SK-N-SH (cell line): ENCODE measurements at regions not wholly inside any gene's neighbourhood (a gene's known extent, or its start where the extent isn't known, plus 50 kb on each side); places are given as distances from the start of the nearest gene placed in this dataset.

Source experiments
- CTCF ChIA-PET: fragments of 300-600, 350-600 bp; formaldehyde crosslinking; extraction: SDS; loops from one replicate; lab custom pipeline; 2021; lab: Yijun Ruan, JAX
- POLR2A ChIA-PET: fragments of 350-600 bp; sonication (Branson Sonifier 250); formaldehyde crosslinking; extraction: SDS; loops from one replicate; lab custom pipeline; 2020; ENCODE audit warnings: antibody characterized with exemption, inconsistent platforms; lab: Yijun Ruan, JAX
- DNase-seq: peaks from one replicate; pipeline ENCODE4 v3.0.0; 2012
- H2AFZ ChIP-seq: fragments of 200-600 bp; sonication (generic); 2 replicates; pipeline ENCODE4 v1.8.1; 2016; ENCODE audit warnings: antibody characterized with exemption, mild to moderate bottlenecking, low read depth
- H3F3A ChIP-seq: fragments of 200-600 bp; sonication (generic); replicated peaks from 2 replicates; pipeline ENCODE3; 2016; ENCODE audit warnings: antibody characterized with exemption, mild to moderate bottlenecking; ENCODE audit not compliant: insufficient read depth
- H3K27ac ChIP-seq, 2 experiments: fragments of 200-500 bp in 1 of 2; fragments of 200-600 bp in 1 of 2; sonication (Bioruptor generic) in 1 of 2; sonication (generic), shearing (Covaris generic) in 1 of 2; 2 replicates each; pipeline versions ENCODE4 v1.5.1 to v1.6.1; 2014 to 2016; ENCODE audit warnings: low read depth in 2 of 2, inconsistent platforms in 1 of 2, low read length in 1 of 2, mild to moderate bottlenecking in 1 of 2, mixed read lengths in 1 of 2
- H3K27me3 ChIP-seq: fragments of 200-600 bp; sonication (generic), shearing (Covaris generic); 2 replicates; pipeline ENCODE4 v1.6.1; 2016; ENCODE audit warnings: mixed run types; ENCODE audit not compliant: insufficient read depth
- H3K36me3 ChIP-seq, 2 experiments: fragments of 200-500 bp in 1 of 2; fragments of 200-600 bp in 1 of 2; sonication (Bioruptor generic) in 1 of 2; sonication (generic) in 1 of 2; replicated peaks in 1 of 2; 2 replicates each; pipeline versions ENCODE3 to v1.5.1; 2014 to 2016; ENCODE audit warnings: low read length in 1 of 2, mild to moderate bottlenecking in 1 of 2; ENCODE audit not compliant: insufficient read depth in 2 of 2, control insufficient read depth in 1 of 2
- H3K4me1 ChIP-seq, 2 experiments: fragments of 200-500 bp in 1 of 2; fragments of 200-600 bp in 1 of 2; sonication (Bioruptor generic) in 1 of 2; sonication (generic), shearing (Covaris generic) in 1 of 2; 2 replicates each; pipeline versions ENCODE4 v1.5.1 to v1.6.1; 2014 to 2016; ENCODE audit warnings: low read depth in 1 of 2, low read length in 1 of 2, mixed run types in 1 of 2; ENCODE audit not compliant: insufficient read depth in 2 of 2, control insufficient read depth in 1 of 2
- H3K4me2 ChIP-seq: fragments of 200-600 bp; sonication (generic), shearing (Covaris generic); 2 replicates; pipeline ENCODE4 v1.6.1; 2017; ENCODE audit warnings: mixed run types
- H3K4me3 ChIP-seq, 2 experiments: fragments of 200-500 bp in 1 of 2; fragments of 200-600 bp in 1 of 2; sonication (Bioruptor generic) in 1 of 2; sonication (generic), shearing (Covaris generic) in 1 of 2; 2 replicates each; pipeline versions ENCODE4 v1.5.1 to v1.8.1; 2014 to 2016; ENCODE audit warnings: low read depth in 2 of 2, inconsistent platforms in 1 of 2, low read length in 1 of 2, mild to moderate bottlenecking in 1 of 2, mixed read lengths in 1 of 2, moderate library complexity in 1 of 2
- H3K79me2 ChIP-seq: fragments of 200-600 bp; sonication (generic); 2 replicates; pipeline ENCODE4 v1.8.1; 2017; ENCODE audit warnings: mild to moderate bottlenecking; ENCODE audit not compliant: insufficient read depth
- H3K9ac ChIP-seq: fragments of 200-600 bp; sonication (generic); 2 replicates; pipeline ENCODE4 v1.6.1; 2017; ENCODE audit warnings: mixed run types
- H3K9me2 ChIP-seq: fragments of 200-600 bp; sonication (generic); 2 replicates; pipeline ENCODE4 v1.6.1; 2017; ENCODE audit warnings: mixed run types
- H3K9me3 ChIP-seq: fragments of 200-600 bp; sonication (generic); 2 replicates; pipeline ENCODE4 v1.6.1; 2017; ENCODE audit warnings: mixed run types, mild to moderate bottlenecking, moderate library complexity
- H4K20me1 ChIP-seq: fragments of 200-600 bp; sonication (generic); 2 replicates; pipeline ENCODE4 v1.6.1; 2017; ENCODE audit warnings: mild to moderate bottlenecking, mixed run types; ENCODE audit not compliant: insufficient read depth
- CHD2 ChIP-seq: fragments of 150-350 bp; IDR thresholded peaks from 2 replicates; pipeline ENCODE4 v1.6.1; 2018; ENCODE audit warnings: low read length; ENCODE audit not compliant: partially characterized antibody
- ELF1 ChIP-seq: IDR thresholded peaks from 2 replicates; pipeline ENCODE4 v1.4.0; 2012
- EP300 ChIP-seq, 2 experiments: IDR thresholded peaks; 2 replicates each; pipeline versions ENCODE4 v1.4.0 to v1.6.1; 2012; ENCODE audit warnings: borderline replicate concordance in 1 of 2, low read depth in 1 of 2, low read length in 1 of 2
- EZH2phosphoT487 ChIP-seq: fragments of 200-600 bp; sonication (generic); IDR thresholded peaks from 2 replicates; pipeline ENCODE4 v1.6.1; 2017; ENCODE audit warnings: low read depth, mixed run types, mild to moderate bottlenecking, antibody characterized with exemption, moderate library complexity, borderline replicate concordance
- FOSL2 ChIP-seq: IDR thresholded peaks from 2 replicates; pipeline ENCODE4 v1.4.0; 2012; ENCODE audit warnings: low read depth, mild to moderate bottlenecking, moderate library complexity, borderline replicate concordance
- FOXJ3 ChIP-seq: sonication (generic); formaldehyde crosslinking; IDR thresholded peaks from 2 replicates; pipeline ENCODE4 v1.5.1; 2020; ENCODE audit warnings: mild to moderate bottlenecking, missing genetic modification reagents
- FOXM1 ChIP-seq: IDR thresholded peaks from 2 replicates; pipeline ENCODE4 v1.4.0; 2012; ENCODE audit warnings: low read depth, mild to moderate bottlenecking
- GABPA ChIP-seq: IDR thresholded peaks from 2 replicates; pipeline ENCODE4 v1.4.0; 2012; ENCODE audit warnings: low read depth, mild to moderate bottlenecking
- GATA2 ChIP-seq: sonication (generic); formaldehyde crosslinking; IDR thresholded peaks from 2 replicates; pipeline ENCODE4 v1.5.0; 2020; ENCODE audit warnings: mild to moderate bottlenecking, missing genetic modification reagents
- JUND ChIP-seq: IDR thresholded peaks from 2 replicates; pipeline ENCODE4 v1.4.0; 2012
- MEF2A ChIP-seq: IDR thresholded peaks from 2 replicates; pipeline ENCODE4 v1.4.0; 2012; ENCODE audit warnings: low read depth, borderline replicate concordance
- MXI1 ChIP-seq: IDR thresholded peaks from 2 replicates; pipeline ENCODE4 v1.6.1; 2012; ENCODE audit warnings: mild to moderate bottlenecking, low read depth, low read length, improper control_type of control experiment
- NRF1 ChIP-seq: IDR thresholded peaks from 2 replicates; pipeline ENCODE4 v1.6.1; 2012; ENCODE audit warnings: low read depth, mild to moderate bottlenecking, low read length
- POLR2AphosphoS5 ChIP-seq: IDR thresholded peaks from 2 replicates; pipeline ENCODE4 v1.6.1; 2012; ENCODE audit warnings: low read depth, low read length
- RAD21 ChIP-seq: IDR thresholded peaks from 2 replicates; pipeline ENCODE4 v1.6.1; 2012; ENCODE audit warnings: mild to moderate bottlenecking, low read length
- RCOR1 ChIP-seq: fragments of 150-350 bp; IDR thresholded peaks from 2 replicates; pipeline ENCODE4 v1.6.1; 2017; ENCODE audit warnings: antibody characterized with exemption, low read length
- RFX5 ChIP-seq: IDR thresholded peaks from 2 replicates; pipeline ENCODE4 v1.6.1; 2012; ENCODE audit warnings: mild to moderate bottlenecking, improper control_type of control experiment, low read length
- RXRA ChIP-seq: IDR thresholded peaks from 2 replicates; pipeline ENCODE4 v1.4.0; 2012; ENCODE audit warnings: low read depth, mild to moderate bottlenecking, borderline replicate concordance
- SIN3A ChIP-seq: IDR thresholded peaks from 2 replicates; pipeline ENCODE4 v1.6.1; 2012; ENCODE audit warnings: low read depth, mild to moderate bottlenecking, low read length, moderate library complexity, borderline replicate concordance
- SMC3 ChIP-seq: IDR thresholded peaks from 2 replicates; pipeline ENCODE4 v1.6.1; 2012; ENCODE audit warnings: low read depth, low read length, improper control_type of control experiment
- TCF12 ChIP-seq: IDR thresholded peaks from 2 replicates; pipeline ENCODE4 v1.4.0; 2012
- YY1 ChIP-seq: IDR thresholded peaks from 2 replicates; pipeline ENCODE4 v1.4.0; 2012; ENCODE audit warnings: low read depth, mild to moderate bottlenecking
- WGBS: methylation state at CpG from one replicate; pipeline ENCODE4 v1.1.6; 2017; ENCODE audit warnings: low lambda C conversion rate; 5-methylcytosine and 5-hydroxymethylcytosine counted together
- TF ChIP-seq, protein P1 (sequence below): IDR thresholded peaks from 2 replicates; pipeline ENCODE4 v1.4.0; 2012; ENCODE audit warnings: low read depth
- TF ChIP-seq, protein P2 (sequence below): IDR thresholded peaks from 2 replicates; pipeline ENCODE4 v1.4.0; 2012; ENCODE audit warnings: low read depth, borderline replicate concordance
- TF ChIP-seq, protein P3 (sequence below): fragments of 200-600 bp; sonication (generic); IDR thresholded peaks from 2 replicates; pipeline ENCODE4 v1.6.1; 2017; ENCODE audit warnings: antibody characterized with exemption, mild to moderate bottlenecking, moderate library complexity
- TF ChIP-seq, protein P4 (sequence below): IDR thresholded peaks from 2 replicates; pipeline ENCODE4 v1.4.0; 2012; ENCODE audit warnings: low read depth, borderline replicate concordance
- TF ChIP-seq, protein P5 (sequence below): fragments of 150-350 bp; IDR thresholded peaks from 2 replicates; pipeline ENCODE4 v1.6.1; 2017; ENCODE audit warnings: antibody characterized with exemption, low read length, low read depth, borderline replicate concordance

DNA sequence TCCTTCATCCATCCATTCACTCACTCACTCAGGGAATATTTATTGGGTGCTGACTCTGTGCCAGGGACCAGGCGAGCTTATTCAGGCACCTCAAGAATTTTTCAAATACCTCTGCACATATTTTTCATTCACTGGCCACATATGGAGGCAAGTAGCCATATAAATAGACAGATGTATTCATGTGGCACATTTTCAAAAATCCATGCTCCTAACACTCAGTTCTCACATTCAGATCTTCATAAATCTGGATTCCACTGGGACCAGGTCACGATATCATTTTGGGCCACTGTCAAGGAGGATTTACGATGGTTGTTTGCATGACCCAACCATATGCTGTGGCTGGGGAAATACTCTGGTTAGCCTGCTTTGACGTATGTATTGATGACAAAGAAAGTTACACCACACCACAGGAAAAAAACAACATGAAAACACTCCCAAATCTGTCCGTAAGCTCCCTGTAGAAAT lies 241.8 kb upstream of the LRTM1 start:
- Histone ChIP-seq H3K4me2 (no peak overlapping the region), H3K27me3 (no peaks in the 10 kb centered on the region), H3K27ac (peak overlapping the region; percentile 69 to 88; a peak in 3 of 4 replicates), H3K4me3 (no peak overlapping the region), H3K4me1 (peaks cover 0 to 16% of the 10 kb centered on the region in 2 experiments; a peak in 2 of 4 replicates), H3K9ac (peak overlapping the region; percentile 44; the same call in 1 of the 2 replicates), H3K9me2 (no peaks in the 10 kb centered on the region), H3F3A (peaks cover 19% of the 10 kb centered on the region), H2AFZ (no peak overlapping the region), H4K20me1 (no peaks in the 10 kb centered on the region), H3K79me2 (no peaks in the 10 kb centered on the region), H3K9me3 (no peaks in the 10 kb centered on the region), H3K36me3 (no peaks in the 10 kb centered on the region)
- ChIA-PET CTCF (interaction anchor here (0.6 to 7.7 kb wide), 3 partner anchors 11 to 1231 kb away, joined by 3 to 57 read pairs (median 4); no protein-coding TSS in a partner anchor), POLR2A (no interaction called here)
- WGBS = 10% methylated on average over 5 of the region's 5 CpGs
- no peak for DNase-seq
- TF ChIP-seq YY1 (peak; percentile 32; the same call in 1 of the 2 replicates), FOXM1 (peak; percentile 70; the same call in 1 of the 2 replicates), GABPA (no peak; the same call in 1 of the 2 replicates), SMC3 (no peak), CHD2 (no peak), RXRA (peak; percentile 97), MXI1 (no peak), ELF1 (no peak), RFX5 (no peak), POLR2AphosphoS5 (peak; percentile 54; the same call in 1 of the 2 replicates), NRF1 (no peak), FOXJ3 (no peak), TCF12 (peak; percentile 98), GATA2 (CRISPR knock-in tag) (no peak), RCOR1 (no peak), RAD21 (no peak), MEF2A (peak; percentile 98), SIN3A (peak; percentile 72; the same call in 1 of the 2 replicates), JUND (peak; percentile 85), EZH2phosphoT487 (no peak), EP300 (IDR thresholded peaks at IDR 0.05; ENCODE audit: borderline replicate concordance in 1 of 2, low read depth in 1 of 2, low read length in 1 of 2) (peak; percentile 17 to 91; a peak in 1 of 4 replicates), FOSL2 (peak; percentile 65; the same call in 1 of the 2 replicates)
- TF ChIP-seq, protein P1, sequence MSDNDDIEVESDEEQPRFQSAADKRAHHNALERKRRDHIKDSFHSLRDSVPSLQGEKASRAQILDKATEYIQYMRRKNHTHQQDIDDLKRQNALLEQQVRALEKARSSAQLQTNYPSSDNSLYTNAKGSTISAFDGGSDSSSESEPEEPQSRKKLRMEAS = peak; percentile 88
- TF ChIP-seq, protein P2, sequence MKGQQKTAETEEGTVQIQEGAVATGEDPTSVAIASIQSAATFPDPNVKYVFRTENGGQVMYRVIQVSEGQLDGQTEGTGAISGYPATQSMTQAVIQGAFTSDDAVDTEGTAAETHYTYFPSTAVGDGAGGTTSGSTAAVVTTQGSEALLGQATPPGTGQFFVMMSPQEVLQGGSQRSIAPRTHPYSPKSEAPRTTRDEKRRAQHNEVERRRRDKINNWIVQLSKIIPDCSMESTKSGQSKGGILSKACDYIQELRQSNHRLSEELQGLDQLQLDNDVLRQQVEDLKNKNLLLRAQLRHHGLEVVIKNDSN = no peak
- TF ChIP-seq, protein P3, sequence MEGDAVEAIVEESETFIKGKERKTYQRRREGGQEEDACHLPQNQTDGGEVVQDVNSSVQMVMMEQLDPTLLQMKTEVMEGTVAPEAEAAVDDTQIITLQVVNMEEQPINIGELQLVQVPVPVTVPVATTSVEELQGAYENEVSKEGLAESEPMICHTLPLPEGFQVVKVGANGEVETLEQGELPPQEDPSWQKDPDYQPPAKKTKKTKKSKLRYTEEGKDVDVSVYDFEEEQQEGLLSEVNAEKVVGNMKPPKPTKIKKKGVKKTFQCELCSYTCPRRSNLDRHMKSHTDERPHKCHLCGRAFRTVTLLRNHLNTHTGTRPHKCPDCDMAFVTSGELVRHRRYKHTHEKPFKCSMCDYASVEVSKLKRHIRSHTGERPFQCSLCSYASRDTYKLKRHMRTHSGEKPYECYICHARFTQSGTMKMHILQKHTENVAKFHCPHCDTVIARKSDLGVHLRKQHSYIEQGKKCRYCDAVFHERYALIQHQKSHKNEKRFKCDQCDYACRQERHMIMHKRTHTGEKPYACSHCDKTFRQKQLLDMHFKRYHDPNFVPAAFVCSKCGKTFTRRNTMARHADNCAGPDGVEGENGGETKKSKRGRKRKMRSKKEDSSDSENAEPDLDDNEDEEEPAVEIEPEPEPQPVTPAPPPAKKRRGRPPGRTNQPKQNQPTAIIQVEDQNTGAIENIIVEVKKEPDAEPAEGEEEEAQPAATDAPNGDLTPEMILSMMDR = no peak
- TF ChIP-seq, protein P4, sequence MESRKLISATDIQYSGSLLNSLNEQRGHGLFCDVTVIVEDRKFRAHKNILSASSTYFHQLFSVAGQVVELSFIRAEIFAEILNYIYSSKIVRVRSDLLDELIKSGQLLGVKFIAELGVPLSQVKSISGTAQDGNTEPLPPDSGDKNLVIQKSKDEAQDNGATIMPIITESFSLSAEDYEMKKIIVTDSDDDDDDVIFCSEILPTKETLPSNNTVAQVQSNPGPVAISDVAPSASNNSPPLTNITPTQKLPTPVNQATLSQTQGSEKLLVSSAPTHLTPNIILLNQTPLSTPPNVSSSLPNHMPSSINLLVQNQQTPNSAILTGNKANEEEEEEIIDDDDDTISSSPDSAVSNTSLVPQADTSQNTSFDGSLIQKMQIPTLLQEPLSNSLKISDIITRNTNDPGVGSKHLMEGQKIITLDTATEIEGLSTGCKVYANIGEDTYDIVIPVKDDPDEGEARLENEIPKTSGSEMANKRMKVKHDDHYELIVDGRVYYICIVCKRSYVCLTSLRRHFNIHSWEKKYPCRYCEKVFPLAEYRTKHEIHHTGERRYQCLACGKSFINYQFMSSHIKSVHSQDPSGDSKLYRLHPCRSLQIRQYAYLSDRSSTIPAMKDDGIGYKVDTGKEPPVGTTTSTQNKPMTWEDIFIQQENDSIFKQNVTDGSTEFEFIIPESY = peak; percentile 82
- TF ChIP-seq, protein P5, sequence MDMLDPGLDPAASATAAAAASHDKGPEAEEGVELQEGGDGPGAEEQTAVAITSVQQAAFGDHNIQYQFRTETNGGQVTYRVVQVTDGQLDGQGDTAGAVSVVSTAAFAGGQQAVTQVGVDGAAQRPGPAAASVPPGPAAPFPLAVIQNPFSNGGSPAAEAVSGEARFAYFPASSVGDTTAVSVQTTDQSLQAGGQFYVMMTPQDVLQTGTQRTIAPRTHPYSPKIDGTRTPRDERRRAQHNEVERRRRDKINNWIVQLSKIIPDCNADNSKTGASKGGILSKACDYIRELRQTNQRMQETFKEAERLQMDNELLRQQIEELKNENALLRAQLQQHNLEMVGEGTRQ = no peak
